Mesenchymal stem cell (in vitro differentiated cells and primary cell): ENCODE measurements at regions not wholly inside any gene's neighbourhood (a gene's known extent, or its start where the extent isn't known, plus 50 kb on each side); places are given as distances from the start of the nearest gene placed in this dataset.
"Not testable (repeated sequence)": the region's sequence is repeated elsewhere in the genome, so short reads cannot be mapped to it uniquely, and the experiment has no call there.

Experiments
- DNase-seq: peaks from one replicate; pipeline ENCODE4 v3.0.0-alpha.2; 2013
- H2AFZ ChIP-seq: one replicate; pipeline ENCODE4 v1.6.1; 2013; ENCODE audit warnings: low read depth, mild to moderate bottlenecking, control low read depth, inconsistent platforms, low read length, moderate library complexity
- H2AK5ac ChIP-seq: 2 replicates; pipeline ENCODE4 v1.6.1; 2013; ENCODE audit warnings: low read length, moderate library complexity, mild to moderate bottlenecking, inconsistent platforms; ENCODE audit not compliant: severe bottlenecking
- H2BK120ac ChIP-seq: one replicate; pipeline ENCODE4 v1.6.1; 2013; ENCODE audit warnings: low read depth, mild to moderate bottlenecking, inconsistent platforms, low read length, moderate library complexity
- H2BK12ac ChIP-seq, 2 experiments: one replicate each; pipeline ENCODE4 v1.6.1; 2013; ENCODE audit warnings: inconsistent platforms in 2 of 2, low read length in 2 of 2, mild to moderate bottlenecking in 2 of 2, moderate library complexity in 2 of 2, control low read depth in 1 of 2
- H2BK15ac ChIP-seq: one replicate; pipeline ENCODE4 v1.6.1; 2013; ENCODE audit warnings: mild to moderate bottlenecking, low read depth, inconsistent platforms; ENCODE audit not compliant: poor library complexity, severe bottlenecking
- H2BK5ac ChIP-seq: 2 replicates; pipeline ENCODE4 v1.6.1; 2013; ENCODE audit warnings: low read depth, mild to moderate bottlenecking, low read length, control low read depth, inconsistent platforms; ENCODE audit not compliant: poor library complexity, severe bottlenecking
- H3K14ac ChIP-seq, 2 experiments: one replicate each; pipeline ENCODE4 v1.6.1; 2013; ENCODE audit warnings: inconsistent platforms in 2 of 2, low read length in 2 of 2, control low read depth in 1 of 2, mild to moderate bottlenecking in 1 of 2, moderate library complexity in 1 of 2
- H3K18ac ChIP-seq, 2 experiments: one replicate each; pipeline ENCODE4 v1.6.1; 2013; ENCODE audit warnings: inconsistent platforms in 2 of 2, low read length in 2 of 2, control low read depth in 1 of 2, low read depth in 1 of 2, mild to moderate bottlenecking in 1 of 2
- H3K23ac ChIP-seq, 2 experiments: one replicate each; pipeline ENCODE4 v1.6.1; 2013; ENCODE audit warnings: inconsistent platforms in 2 of 2, low read length in 2 of 2, mild to moderate bottlenecking in 2 of 2, moderate library complexity in 2 of 2, control low read depth in 1 of 2
- H3K27ac ChIP-seq: 2 replicates; pipeline ENCODE4 v1.5.1; 2013; ENCODE audit warnings: mild to moderate bottlenecking, moderate library complexity, low read length, control low read depth, inconsistent platforms; ENCODE audit not compliant: poor library complexity, severe bottlenecking
- H3K27me3 ChIP-seq, 2 experiments: 2 replicates each; pipeline versions ENCODE4 v1.6.1 to v1.7.0; 2013; ENCODE audit warnings: low read length in 2 of 2, mild to moderate bottlenecking in 2 of 2, moderate library complexity in 2 of 2, control low read depth in 1 of 2, inconsistent platforms in 1 of 2; ENCODE audit not compliant: control insufficient read depth in 1 of 2, insufficient read depth in 1 of 2
- H3K36me3 ChIP-seq, 2 experiments: 2 replicates each; pipeline versions ENCODE4 v1.6.1 to v1.7.0; 2013; ENCODE audit warnings: low read length in 2 of 2, control low read depth in 1 of 2, inconsistent platforms in 1 of 2, low read depth in 1 of 2, mild to moderate bottlenecking in 1 of 2; ENCODE audit not compliant: insufficient read depth in 2 of 2, control insufficient read depth in 1 of 2
- H3K4ac ChIP-seq, 2 experiments: one replicate each; pipeline ENCODE4 v1.6.1; 2013; ENCODE audit warnings: inconsistent platforms in 2 of 2, low read length in 2 of 2, mild to moderate bottlenecking in 2 of 2, moderate library complexity in 2 of 2, control low read depth in 1 of 2, low read depth in 1 of 2
- H3K4me1 ChIP-seq: 2 replicates; pipeline ENCODE4 v1.6.1; 2013; ENCODE audit warnings: low read depth, low read length, control low read depth; ENCODE audit not compliant: control insufficient read depth, insufficient read depth
- H3K4me2 ChIP-seq: 2 replicates; pipeline ENCODE4 v1.6.1; 2013; ENCODE audit warnings: low read length, mild to moderate bottlenecking, inconsistent platforms; ENCODE audit not compliant: poor library complexity, severe bottlenecking
- H3K4me3 ChIP-seq, 2 experiments: 2 replicates each; pipeline versions ENCODE4 v1.5.1 to v1.7.0; 2013; ENCODE audit warnings: low read length in 2 of 2, mild to moderate bottlenecking in 2 of 2, control low read depth in 1 of 2, low read depth in 1 of 2; ENCODE audit not compliant: insufficient read depth in 1 of 2
- H3K79me1 ChIP-seq: replicated peaks from 2 replicates; pipeline ENCODE4 v1.6.1; 2013; ENCODE audit warnings: mild to moderate bottlenecking, control low read depth, low read length, inconsistent platforms; ENCODE audit not compliant: poor library complexity, severe bottlenecking
- H3K9ac ChIP-seq: 2 replicates; pipeline ENCODE4 v1.7.0; 2013; ENCODE audit warnings: mild to moderate bottlenecking, low read length, moderate library complexity
- H3K9me3 ChIP-seq: 2 replicates; pipeline ENCODE4 v1.7.0; 2013; ENCODE audit warnings: mild to moderate bottlenecking, low read length; ENCODE audit not compliant: control insufficient read depth
- H4K8ac ChIP-seq: one replicate; pipeline ENCODE4 v1.6.1; 2013; ENCODE audit warnings: inconsistent platforms, mild to moderate bottlenecking, low read length, moderate library complexity
- H4K91ac ChIP-seq: one replicate; pipeline ENCODE4 v1.6.1; 2013; ENCODE audit warnings: mild to moderate bottlenecking, low read length, inconsistent platforms
- WGBS: methylation state at CpG from one replicate; pipeline ENCODE4 v1.1.7; 2013; ENCODE audit warnings: mixed read lengths; 5-methylcytosine and 5-hydroxymethylcytosine counted together

- Histone ChIP-seq H2BK120ac (no peak overlapping the region), H3K9me3 (no peaks in the 10 kb centered on the region), H3K36me3 (no peaks in the 10 kb centered on the region), H2AK5ac (no peak overlapping the region), H4K91ac (no peak overlapping the region), H4K8ac (no peak overlapping the region), H3K4ac (no peak overlapping the region), H3K18ac (no peak overlapping the region), H3K27ac (no peak overlapping the region), H3K4me2 (no peak overlapping the region), H2AFZ (no peak overlapping the region), H3K9ac (peak overlapping the region; percentile 6), H3K23ac (no peak overlapping the region), H2BK12ac (no peak overlapping the region), H3K79me1 (no peaks in the 10 kb centered on the region), H3K27me3 (no peaks in the 10 kb centered on the region), H2BK5ac (no peak overlapping the region), H3K4me3 (no peak overlapping the region), H3K4me1 (no peaks in the 10 kb centered on the region), H3K14ac (no peak overlapping the region), H2BK15ac (no peak overlapping the region)
- DNase-seq: peak; percentile 63
- WGBS: no CpG with 5 or more reads among the region's 1 CpG
Measured at GRCh38 chr5:108461628-108462367, 79.9 kb upstream of the FBXL17 start.

DNA sequence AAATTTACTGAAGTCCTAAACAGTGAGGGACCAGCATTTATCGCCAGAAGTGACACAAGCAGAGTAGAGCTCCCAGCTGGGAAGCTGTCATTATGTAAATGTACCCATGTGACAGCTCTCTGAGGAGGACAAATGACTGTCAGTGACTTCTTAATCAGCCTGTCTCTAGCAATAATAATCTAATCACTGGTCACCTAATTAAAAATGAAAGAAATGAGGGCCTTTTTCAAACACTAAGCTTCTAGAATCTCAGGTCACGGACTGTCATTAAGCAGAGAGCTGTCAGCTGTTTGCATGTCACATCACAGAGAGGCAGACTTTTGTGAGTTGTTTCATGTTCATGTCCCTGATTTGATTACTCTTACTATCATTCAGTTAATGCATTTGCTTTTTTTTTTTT, 77.9 kb upstream of the FBXL17 start:
- H3K4me3 ChIP-seq: no peak overlapping the region
- H2BK15ac ChIP-seq: no peak overlapping the region
- no peak overlapping the region for H2AK5ac ChIP-seq
- H4K91ac ChIP-seq: no peak overlapping the region
- H2AFZ ChIP-seq: no peak overlapping the region
- H2BK12ac ChIP-seq: no peak overlapping the region
- no peak for DNase-seq
- H2BK120ac ChIP-seq: no peak overlapping the region
- no peak overlapping the region for H3K9ac ChIP-seq
- no peaks in the 10 kb centered on the region for H3K36me3 ChIP-seq
- no peak overlapping the region for H3K18ac ChIP-seq
- no peaks in the 10 kb centered on the region for H3K9me3 ChIP-seq
- no peak overlapping the region for H3K14ac ChIP-seq
- H3K27ac ChIP-seq: no peak overlapping the region
- H3K4me1 ChIP-seq: no peaks in the 10 kb centered on the region
- WGBS: 24% methylated on average over 1 of the region's 2 CpGs
- H3K79me1 ChIP-seq: no peaks in the 10 kb centered on the region
- H4K8ac ChIP-seq: no peak overlapping the region
- no peaks in the 10 kb centered on the region for H3K27me3 ChIP-seq
- H3K23ac ChIP-seq: no peak overlapping the region
- H3K4me2 ChIP-seq: no peak overlapping the region
- no peak overlapping the region for H2BK5ac ChIP-seq
- no peak overlapping the region for H3K4ac ChIP-seq

DNA sequence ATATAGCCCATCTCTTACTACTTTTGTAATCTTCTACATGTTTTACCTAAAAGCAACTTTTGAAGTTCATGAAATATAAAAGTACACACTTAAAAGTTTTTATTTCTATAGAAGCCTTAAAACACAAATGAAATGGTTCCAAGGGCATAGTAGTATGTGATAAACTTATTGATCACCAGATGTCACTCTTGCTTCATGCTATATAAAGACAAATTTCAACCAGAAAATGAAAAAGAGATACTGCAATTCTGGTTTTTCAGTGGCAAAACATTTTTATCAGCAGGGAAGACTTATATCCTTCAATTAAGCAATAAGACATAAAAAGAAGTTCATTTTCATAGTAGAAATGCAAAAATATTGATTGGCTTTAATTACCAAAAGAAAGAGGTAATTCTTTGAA, 69.4 kb upstream of the FBXL17 start:
- H3K27me3 ChIP-seq: no peaks in the 10 kb centered on the region
- H3K79me1 ChIP-seq: no peaks in the 10 kb centered on the region
- H3K4me2 ChIP-seq: no peak overlapping the region
- H2BK5ac ChIP-seq: no peak overlapping the region
- no peak overlapping the region for H3K14ac ChIP-seq
- no peak overlapping the region for H2AK5ac ChIP-seq
- H3K9me3 ChIP-seq: peaks cover 4% of the 10 kb centered on the region
- H4K8ac ChIP-seq: no peak overlapping the region
- H4K91ac ChIP-seq: no peak overlapping the region
- H2BK120ac ChIP-seq: no peak overlapping the region
- H3K23ac ChIP-seq: no peak overlapping the region
- no peak overlapping the region for H3K18ac ChIP-seq
- H2BK12ac ChIP-seq: no peak overlapping the region
- no peak for DNase-seq
- H3K4me3 ChIP-seq: no peak overlapping the region
- no peak overlapping the region for H3K9ac ChIP-seq
- no peak overlapping the region for H3K4ac ChIP-seq
- no peak overlapping the region for H3K27ac ChIP-seq
- H2AFZ ChIP-seq: no peak overlapping the region
- H3K4me1 ChIP-seq: no peaks in the 10 kb centered on the region
- H3K36me3 ChIP-seq: no peaks in the 10 kb centered on the region
- no peak overlapping the region for H2BK15ac ChIP-seq

DNA sequence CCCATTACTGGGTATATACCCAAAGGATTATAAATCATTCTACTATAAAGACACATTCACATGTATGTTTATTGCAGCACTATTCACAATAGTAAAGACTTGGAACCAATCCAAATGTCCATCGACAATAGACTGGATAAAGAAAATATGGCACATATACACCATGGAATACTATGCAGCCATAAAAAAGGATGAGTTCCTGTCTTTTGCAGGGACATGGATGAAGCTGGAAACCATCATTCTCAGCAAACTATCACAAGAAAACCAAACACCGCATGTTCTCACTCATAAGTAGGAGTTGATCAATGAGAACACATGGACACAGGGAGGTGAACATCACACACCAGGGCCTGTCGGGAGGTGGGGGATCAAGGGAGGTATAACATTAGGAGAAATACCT, 62.2 kb upstream of the FBXL17 start:
- not testable (repeated sequence) for H3K4me3 ChIP-seq, H3K9ac ChIP-seq, H3K4ac ChIP-seq, H3K14ac ChIP-seq, H3K4me2 ChIP-seq, H2BK5ac ChIP-seq, H3K18ac ChIP-seq, H2BK120ac ChIP-seq, H2BK15ac ChIP-seq, H3K23ac ChIP-seq, H4K8ac ChIP-seq, H3K9me3 ChIP-seq, DNase-seq, H2AFZ ChIP-seq, H3K4me1 ChIP-seq, H3K36me3 ChIP-seq, H2AK5ac ChIP-seq, H4K91ac ChIP-seq, H3K27ac ChIP-seq, H2BK12ac ChIP-seq, H3K79me1 ChIP-seq, H3K27me3 ChIP-seq
- WGBS: 100% methylated on average over 1 of the region's 3 CpGs
